ENCODE measurements at regions not wholly inside any gene's neighbourhood (a gene's known extent, or its start where the extent isn't known, plus 50 kb on each side); places are given as distances from the start of the nearest gene placed in this dataset.

DNA sequence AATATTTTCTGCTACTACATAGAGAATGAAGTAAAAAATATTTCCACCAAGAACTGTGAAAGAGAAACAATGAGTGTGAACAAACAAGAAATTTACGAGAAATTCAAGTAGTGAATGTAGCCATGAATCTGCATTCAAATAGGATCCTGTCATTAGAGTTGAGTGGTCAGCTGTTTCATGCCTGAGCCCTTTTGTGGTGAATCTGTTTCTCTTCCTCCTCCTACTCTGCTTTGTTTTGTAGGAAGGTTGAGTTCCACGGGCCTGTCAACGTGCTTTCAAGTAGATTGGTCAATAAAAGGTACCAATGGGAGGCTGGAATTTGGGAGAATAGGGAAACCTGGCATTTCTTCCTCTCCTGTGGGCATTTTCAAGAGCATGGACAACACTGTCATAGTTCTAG, 1749.6 kb upstream of the FLRT2 start:
- Histone ChIP-seq H3K4me3 (no peak overlapping the region), H3K9me3 (no peaks in the 10 kb centered on the region), H3K36me3 (no peaks in the 10 kb centered on the region), H3K27ac (no peak overlapping the region), H3K27me3 (no peaks in the 10 kb centered on the region), H3K4me1 (no peaks in the 10 kb centered on the region)
- no peak for DNase-seq
- WGBS, 2 donors, result 45 to 70% methylated on average over 3 of the region's 3 CpGs
- intact Hi-C loops (cut with DNase I), result no loop called here
- TF ChIP-seq, protein P1, sequence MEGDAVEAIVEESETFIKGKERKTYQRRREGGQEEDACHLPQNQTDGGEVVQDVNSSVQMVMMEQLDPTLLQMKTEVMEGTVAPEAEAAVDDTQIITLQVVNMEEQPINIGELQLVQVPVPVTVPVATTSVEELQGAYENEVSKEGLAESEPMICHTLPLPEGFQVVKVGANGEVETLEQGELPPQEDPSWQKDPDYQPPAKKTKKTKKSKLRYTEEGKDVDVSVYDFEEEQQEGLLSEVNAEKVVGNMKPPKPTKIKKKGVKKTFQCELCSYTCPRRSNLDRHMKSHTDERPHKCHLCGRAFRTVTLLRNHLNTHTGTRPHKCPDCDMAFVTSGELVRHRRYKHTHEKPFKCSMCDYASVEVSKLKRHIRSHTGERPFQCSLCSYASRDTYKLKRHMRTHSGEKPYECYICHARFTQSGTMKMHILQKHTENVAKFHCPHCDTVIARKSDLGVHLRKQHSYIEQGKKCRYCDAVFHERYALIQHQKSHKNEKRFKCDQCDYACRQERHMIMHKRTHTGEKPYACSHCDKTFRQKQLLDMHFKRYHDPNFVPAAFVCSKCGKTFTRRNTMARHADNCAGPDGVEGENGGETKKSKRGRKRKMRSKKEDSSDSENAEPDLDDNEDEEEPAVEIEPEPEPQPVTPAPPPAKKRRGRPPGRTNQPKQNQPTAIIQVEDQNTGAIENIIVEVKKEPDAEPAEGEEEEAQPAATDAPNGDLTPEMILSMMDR (IDR thresholded peaks at IDR 0.05), result no peak
- TF ChIP-seq EP300 (IDR thresholded peaks at IDR 0.05) (no peak), POLR2A (IDR thresholded peaks at IDR 0.05) (no peak)

DNA sequence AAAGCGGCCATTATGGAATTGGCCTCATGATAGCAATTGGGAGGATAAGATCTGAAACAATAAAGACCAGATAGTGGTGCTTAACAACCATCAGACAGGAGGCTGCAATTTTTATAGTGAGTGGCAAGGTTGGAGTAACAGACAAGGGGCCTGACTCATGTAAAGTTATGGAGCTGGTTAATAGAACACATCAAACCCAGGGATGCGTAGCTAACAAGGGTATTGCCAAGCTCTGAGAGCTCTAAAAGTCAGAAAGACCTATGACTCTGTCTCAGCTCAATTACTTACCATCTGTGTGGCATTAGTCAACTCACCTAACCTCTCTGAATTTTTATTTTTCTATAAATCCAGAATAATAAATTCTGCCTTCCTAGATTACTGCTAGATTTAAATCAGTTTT, 1731.5 kb upstream of the FLRT2 start:
- WGBS, 2 donors, result 50 to 90% methylated on average over 2 of the region's 2 CpGs
- no peak overlapping the region for H3K27ac ChIP-seq
- H3K36me3 ChIP-seq, result no peaks in the 10 kb centered on the region
- no peaks in the 10 kb centered on the region for H3K27me3 ChIP-seq
- no peak overlapping the region for H3K4me3 ChIP-seq
- no peaks in the 10 kb centered on the region for H3K4me1 ChIP-seq
- TF ChIP-seq EP300 (IDR thresholded peaks at IDR 0.05) (no peak), POLR2AphosphoS5 (IDR thresholded peaks at IDR 0.05) (no peak), POLR2A (IDR thresholded peaks at IDR 0.05) (no peak)
- TF ChIP-seq, protein P1 (IDR thresholded peaks at IDR 0.05), result no peak
- no peaks in the 10 kb centered on the region for H3K9me3 ChIP-seq
- no peak for DNase-seq
- intact Hi-C loops (cut with DNase I), result no loop called here

DNA sequence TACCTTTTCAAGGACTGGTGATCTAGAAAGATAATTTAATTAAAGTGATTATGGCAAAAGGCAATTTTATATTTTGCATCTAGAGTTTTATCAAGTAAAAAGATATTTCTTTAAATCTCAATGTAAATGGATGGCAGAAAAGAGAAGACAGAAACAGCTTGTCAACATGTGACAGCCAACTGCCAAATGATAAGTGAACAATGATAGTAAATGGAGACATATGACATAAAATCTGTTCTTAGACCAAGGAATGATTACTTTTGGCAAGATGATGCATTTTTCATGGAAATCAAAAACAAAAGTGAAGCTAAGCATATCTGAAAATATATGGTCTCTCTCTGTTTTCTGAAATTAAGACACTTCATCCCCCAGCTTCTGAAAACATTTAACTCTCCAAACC, 1730.7 kb upstream of the FLRT2 start:
- H3K27ac ChIP-seq, result no peak overlapping the region
- H3K36me3 ChIP-seq, result no peaks in the 10 kb centered on the region
- intact Hi-C loops (cut with DNase I), result no loop called here
- H3K4me1 ChIP-seq, result no peaks in the 10 kb centered on the region
- no peak for DNase-seq
- no peaks in the 10 kb centered on the region for H3K27me3 ChIP-seq
- H3K9me3 ChIP-seq, result no peaks in the 10 kb centered on the region
- TF ChIP-seq, protein P1 (IDR thresholded peaks at IDR 0.05), result no peak
- TF ChIP-seq EP300 (IDR thresholded peaks at IDR 0.05), result no peak
- no peak for TF ChIP-seq POLR2A (IDR thresholded peaks at IDR 0.05)
- no peak for TF ChIP-seq POLR2AphosphoS5 (IDR thresholded peaks at IDR 0.05)
- no peak overlapping the region for H3K4me3 ChIP-seq

DNA sequence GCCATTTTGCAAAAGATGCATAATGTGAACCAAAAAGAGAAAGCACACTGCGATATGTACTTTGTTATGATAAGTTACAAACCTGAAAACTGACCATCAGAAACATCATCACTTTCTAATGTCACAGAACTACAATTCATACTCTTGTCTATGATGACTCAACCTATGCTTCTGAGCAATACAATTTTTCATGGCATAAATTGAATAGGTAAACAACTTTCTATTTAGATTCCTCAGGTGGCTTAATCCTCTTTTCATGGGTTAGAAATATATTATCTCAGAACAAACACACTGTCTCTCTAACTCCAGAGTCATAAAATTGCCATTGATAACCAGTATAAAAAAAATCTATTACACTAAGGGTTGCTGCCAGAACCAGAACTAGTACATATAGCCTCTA, 1715.0 kb upstream of the FLRT2 start:
- no peaks in the 10 kb centered on the region for H3K36me3 ChIP-seq
- no peak overlapping the region for H3K27ac ChIP-seq
- H3K4me1 ChIP-seq, result no peaks in the 10 kb centered on the region
- no peak overlapping the region for H3K4me3 ChIP-seq
- TF ChIP-seq POLR2A (IDR thresholded peaks at IDR 0.05) (no peak), EP300 (IDR thresholded peaks at IDR 0.05) (no peak), POLR2AphosphoS5 (IDR thresholded peaks at IDR 0.05) (no peak)
- TF ChIP-seq, protein P1 (IDR thresholded peaks at IDR 0.05), result no peak
- no peaks in the 10 kb centered on the region for H3K27me3 ChIP-seq
- intact Hi-C loops (cut with DNase I), result no loop called here
- H3K9me3 ChIP-seq, result no peaks in the 10 kb centered on the region
- no peak for DNase-seq
- WGBS, 2 donors, result 83 to 88% methylated on average over 1 of the region's 1 CpG

DNA sequence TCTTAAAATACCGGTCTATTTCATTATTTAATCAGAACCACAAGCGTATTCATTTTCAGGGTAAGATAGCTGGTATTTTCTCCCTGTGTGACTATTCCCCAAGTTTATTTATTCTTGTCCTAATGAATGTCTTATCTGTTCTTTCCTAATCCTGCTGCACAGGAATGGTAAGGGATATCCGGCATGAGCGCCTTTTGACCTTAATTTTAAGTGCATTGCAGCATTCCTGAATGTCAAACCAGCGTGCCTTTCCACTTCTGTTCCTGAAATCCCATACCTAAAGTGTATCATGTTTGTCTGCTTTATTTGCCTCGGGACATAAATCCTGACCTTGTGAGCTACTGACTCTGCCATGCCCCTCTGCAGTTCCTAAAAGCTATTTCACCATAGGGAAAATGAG, 1713.2 kb upstream of the FLRT2 start:
- Histone ChIP-seq H3K27me3 (no peaks in the 10 kb centered on the region), H3K36me3 (no peaks in the 10 kb centered on the region), H3K27ac (no peak overlapping the region), H3K4me3 (no peak overlapping the region), H3K4me1 (no peaks in the 10 kb centered on the region), H3K9me3 (no peaks in the 10 kb centered on the region)
- intact Hi-C loops (cut with DNase I), result no loop called here
- TF ChIP-seq POLR2A (IDR thresholded peaks at IDR 0.05) (no peak), POLR2AphosphoS5 (IDR thresholded peaks at IDR 0.05) (no peak)
- TF ChIP-seq, protein P1 (IDR thresholded peaks at IDR 0.05), result no peak
- no peak for DNase-seq
- WGBS, 2 donors, result 43 to 58% methylated on average over 6 of the region's 6 CpGs

Measured in sigmoid colon (tissue), 6 donors.